ENCODE measurements at regions not wholly inside any gene's neighbourhood (a gene's known extent, or its start where the extent isn't known, plus 50 kb on each side); places are given as distances from the start of the nearest gene placed in this dataset.

GRCh38 chr19:32255536-32256295, 89.7 kb upstream of the ZNF507 start:
- DNase-seq (ENCODE audit: low read depth in 3 of 3, low spot score in 1 of 3): no peak

- DNase-seq (ENCODE audit: low read depth in 3 of 3, low spot score in 1 of 3): no peak
These were observed 89.0 kb upstream of the ZNF507 start for GRCh38 chr19:32256341-32256975.

DNA sequence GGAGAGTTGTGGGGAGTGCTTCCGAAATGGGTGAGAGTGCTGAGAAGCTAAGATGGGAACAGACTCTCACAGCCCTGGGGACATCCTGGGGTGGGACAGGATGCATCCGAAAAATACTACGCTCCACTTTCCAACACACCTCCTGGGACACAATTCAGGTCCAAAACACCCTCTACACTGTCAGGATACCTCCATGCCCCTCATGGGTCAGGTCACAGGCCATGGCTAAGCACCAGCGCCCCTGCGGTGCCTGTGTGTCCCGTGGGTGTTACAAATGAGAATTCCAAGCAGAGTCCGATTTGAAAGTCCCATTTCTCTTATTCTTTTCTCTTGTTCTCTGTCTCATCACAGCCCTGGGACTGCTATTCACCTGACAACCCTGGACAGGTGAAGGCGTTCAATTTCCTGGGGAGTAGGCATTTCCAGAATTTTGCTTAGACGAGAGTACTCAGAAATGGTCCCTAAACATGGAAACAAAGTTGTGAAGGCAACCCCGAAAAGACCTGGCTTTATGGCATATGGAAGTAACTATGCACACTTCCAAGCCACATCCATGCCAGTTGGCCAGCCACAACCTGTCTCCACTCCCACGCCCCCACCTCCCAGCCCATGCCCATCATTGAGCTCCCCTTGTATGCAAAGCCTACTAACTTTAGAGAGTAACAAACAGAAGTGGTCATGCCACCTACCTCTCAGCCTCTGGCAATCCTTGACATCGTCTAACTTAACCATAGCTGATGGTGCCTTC, 87.9 kb upstream of the ZNF507 start:
- no peak for DNase-seq (ENCODE audit: low read depth in 3 of 3, low spot score in 1 of 3)

GRCh38 chr19:32258167-32258566, 87.2 kb upstream of the ZNF507 start:
- no peak for DNase-seq (ENCODE audit: low read depth in 3 of 3, low spot score in 1 of 3)

DNA sequence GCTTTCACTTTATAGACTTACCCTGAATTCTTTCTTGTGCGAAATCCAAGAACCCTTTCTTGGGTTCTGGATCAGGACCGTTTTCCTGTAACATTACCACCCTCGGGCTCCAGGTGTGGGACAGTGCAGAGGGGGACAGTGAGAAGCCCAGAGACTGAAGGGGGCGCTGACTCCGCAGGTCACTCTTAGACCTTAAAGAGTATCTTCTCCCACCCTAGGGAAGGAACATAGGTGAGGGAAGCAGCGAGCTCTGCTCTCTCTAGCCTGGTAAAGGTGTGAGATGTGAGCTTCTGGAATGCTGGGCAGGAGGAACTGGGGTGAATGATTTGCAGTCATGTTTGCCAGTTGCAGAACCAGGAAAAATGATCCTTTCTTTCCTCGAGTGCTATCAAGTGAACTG, 80.8 kb upstream of the ZNF507 start:
- no peak for DNase-seq (ENCODE audit: low read depth in 3 of 3, low spot score in 1 of 3)

DNA sequence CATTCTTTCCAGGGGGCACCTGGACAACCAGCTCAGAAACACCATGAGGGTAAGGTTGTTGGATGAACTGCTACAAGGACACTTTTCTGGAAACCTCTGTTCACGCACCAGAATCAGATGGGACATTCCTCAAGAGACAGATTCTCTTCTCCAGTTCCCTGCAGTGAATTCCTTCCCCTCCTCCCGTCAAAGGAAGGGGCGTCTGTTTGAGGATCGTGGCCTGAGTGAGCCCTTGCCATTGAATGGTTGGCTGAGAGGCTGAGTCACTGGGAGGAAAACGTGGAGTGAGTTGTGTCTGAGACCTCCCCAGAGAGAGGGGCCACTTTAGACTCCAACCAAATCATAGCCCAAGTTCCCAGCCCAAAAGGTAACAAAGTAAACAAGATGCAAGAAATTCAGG, 79.4 kb upstream of the ZNF507 start:
- no peak for DNase-seq (ENCODE audit: low read depth in 3 of 3, low spot score in 1 of 3)

- DNase-seq (ENCODE audit: low read depth in 3 of 3, low spot score in 1 of 3): no peak
These were observed 79.0 kb upstream of the ZNF507 start for GRCh38 chr19:32266460-32266859.

- DNase-seq (ENCODE audit: low read depth in 3 of 3, low spot score in 1 of 3): no peak
These were observed 77.0 kb upstream of the ZNF507 start for GRCh38 chr19:32268381-32268780.

DNA sequence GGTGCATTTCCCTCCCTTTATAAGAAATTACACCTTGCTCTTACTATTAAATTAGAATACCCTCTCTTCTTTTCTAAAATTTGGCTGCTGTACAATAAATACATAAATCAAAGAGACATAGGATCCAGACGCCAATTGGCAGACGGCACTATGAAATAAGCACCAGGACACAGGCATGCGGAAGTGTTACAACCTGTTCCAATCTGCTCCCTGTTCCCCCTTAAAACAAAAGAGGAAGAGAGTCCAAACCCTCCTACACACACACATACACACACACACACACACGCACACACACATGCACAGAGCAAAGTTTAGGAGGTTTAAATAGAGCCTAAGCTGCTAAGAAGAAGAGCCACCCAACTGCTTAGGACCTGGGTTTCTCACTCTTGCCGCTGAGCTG, 75.6 kb upstream of the ZNF507 start:
- DNase-seq (ENCODE audit: low read depth in 3 of 3, low spot score in 1 of 3): no peak

GRCh38 chr19:32273483-32273882, 71.9 kb upstream of the ZNF507 start:
- DNase-seq (ENCODE audit: low read depth in 3 of 3, low spot score in 1 of 3): no peak

DNA sequence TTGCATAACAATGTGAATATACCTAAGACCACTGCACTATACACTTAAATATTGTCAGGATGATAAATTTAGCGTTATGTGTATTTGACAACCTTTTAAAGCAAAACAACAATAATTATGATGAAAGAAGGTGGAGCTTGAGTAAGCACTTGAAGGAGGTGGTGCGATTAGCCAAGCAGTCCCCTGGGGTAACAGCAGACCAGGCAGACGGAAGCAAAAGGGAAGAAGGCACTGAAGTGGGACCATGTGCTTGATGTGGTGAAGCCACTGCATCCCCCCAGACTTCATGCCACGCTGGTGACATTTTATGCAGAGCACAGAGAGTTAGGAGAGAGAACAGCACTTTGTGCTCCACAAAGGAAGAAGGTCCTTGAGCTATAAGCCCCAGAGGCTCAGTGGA, 58.3 kb upstream of the ZNF507 start:
- DNase-seq (ENCODE audit: low read depth in 3 of 3, low spot score in 1 of 3): no peak

DNA sequence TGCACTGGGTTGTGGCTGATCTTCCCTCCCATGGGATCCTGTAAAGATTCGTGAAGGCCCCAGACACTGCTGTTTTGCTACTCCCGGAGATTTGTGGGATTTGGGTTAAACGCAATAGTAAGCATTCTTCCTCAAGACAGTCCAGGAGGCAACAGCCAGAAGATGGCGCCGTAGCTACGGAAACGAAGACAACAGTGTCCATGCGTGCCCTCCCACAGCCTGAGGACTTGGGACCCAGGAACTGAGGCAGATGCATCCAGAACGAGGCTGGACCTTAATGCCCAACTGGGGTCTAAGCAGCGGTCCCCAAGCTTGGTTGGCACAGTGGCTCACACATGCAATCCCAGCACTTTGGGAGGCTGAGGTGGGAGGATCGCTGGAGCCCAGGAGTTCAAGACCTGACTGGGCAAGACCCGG, 57.6 kb upstream of the ZNF507 start:
- no peak for DNase-seq (ENCODE audit: low read depth in 3 of 3, low spot score in 1 of 3)

- DNase-seq (ENCODE audit: low read depth in 3 of 3, low spot score in 1 of 3): no peak
These were observed 55.7 kb upstream of the ZNF507 start for GRCh38 chr19:32289566-32290210.

DNA sequence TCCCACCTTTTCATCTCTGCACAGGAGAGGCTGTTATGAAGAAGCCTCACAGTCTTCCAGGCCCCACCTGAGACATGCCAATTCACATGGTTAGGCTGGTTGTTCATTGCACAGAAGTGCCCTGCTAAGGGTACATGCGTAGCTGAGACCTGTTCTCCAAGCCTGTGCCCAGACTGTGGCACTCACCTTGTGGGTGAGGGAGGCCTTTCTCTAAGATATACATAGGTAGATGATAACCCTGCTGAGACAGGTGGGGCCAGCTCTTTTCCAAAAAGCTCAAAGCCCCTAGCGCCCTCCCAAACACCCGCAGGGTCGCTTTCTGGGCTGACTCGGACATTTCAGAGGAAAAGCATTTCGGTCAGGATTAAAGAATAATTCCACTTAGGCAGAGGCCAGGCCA, 53.5 kb upstream of the ZNF507 start:
- no peak for DNase-seq (ENCODE audit: low read depth in 3 of 3, low spot score in 1 of 3)

DNA sequence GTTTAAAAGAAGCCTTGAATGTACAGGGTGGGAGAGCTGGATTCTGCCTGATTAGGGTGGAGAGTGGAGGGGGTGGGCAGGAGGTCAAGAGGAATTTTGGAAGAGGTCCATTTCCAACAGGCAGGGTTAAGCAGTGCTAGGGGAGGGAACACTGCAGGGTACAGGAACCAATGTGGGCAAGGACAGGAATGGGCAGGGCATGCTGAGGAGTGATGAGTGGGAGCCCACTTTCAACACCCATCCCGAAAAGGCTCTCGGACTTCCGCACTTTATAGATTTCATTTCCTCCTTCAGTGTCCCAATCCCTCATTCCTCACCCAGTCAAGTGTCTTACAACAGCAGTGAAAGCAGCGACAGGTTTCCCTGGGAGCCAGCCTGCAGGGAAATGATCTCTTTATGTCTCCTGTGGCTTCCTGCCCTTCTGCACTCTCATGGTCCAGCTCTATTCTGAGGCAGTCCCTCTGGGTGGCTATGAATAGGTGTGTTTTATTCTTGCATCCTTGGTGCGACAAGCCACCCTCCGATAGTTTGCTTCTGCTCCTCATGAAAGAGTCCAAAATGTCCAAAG, 50.5 kb upstream of the ZNF507 start:
- DNase-seq (ENCODE audit: low read depth in 3 of 3, low spot score in 1 of 3): no peak
